HepG2 (cell line): ENCODE measurements at regions not wholly inside any gene's neighbourhood (a gene's known extent, or its start where the extent isn't known, plus 50 kb on each side); places are given as distances from the start of the nearest gene placed in this dataset.

Experiments used
- ATAC-seq: fragments of 200-7000 bp; cut with Tn5 transposase; 3 replicates; pipeline ENCODE4 v1.9.1; 2020; ENCODE audit warnings: mild to moderate bottlenecking, moderate library complexity
- BruUV-seq: library from RNA; stranded (reverse); fragments of 400-500 nt; replicated peaks from 2 replicates; lab custom pipeline; 2021; lab: Mats Ljungman, UMichigan
- CTCF ChIA-PET: fragments of 300-600 bp; formaldehyde crosslinking; extraction: SDS; loops from one replicate; lab custom pipeline; 2021; ENCODE audit warnings: low total read pairs, inconsistent platforms, low intra/inter-chr PET ratio; lab: Yijun Ruan, JAX
- POLR2A ChIA-PET: fragments of 350-600 bp; sonication (Branson Sonifier 250); formaldehyde crosslinking; loops from one replicate; lab custom pipeline; 2020; ENCODE audit warnings: antibody characterized with exemption, inconsistent platforms; lab: Yijun Ruan, JAX
- DNase-seq: peaks from one replicate; pipeline ENCODE4 v3.0.0-alpha.2; 2015; ENCODE audit warnings: low spot score
- FAIRE-seq: peaks from 3 replicates; lab custom pipeline; 2011; peaks lifted over from hg19 to GRCh38; lab: Jason Lieb, UNC
- H2AFZ ChIP-seq: one replicate; pipeline ENCODE4 v1.6.1; 2011; ENCODE audit warnings: low read length, inconsistent platforms
- H3K27ac ChIP-seq: fragments of 300-600 bp; 3 replicates; pipeline ENCODE4 v1.8.0; 2011; ENCODE audit warnings: mixed run types, mild to moderate bottlenecking, mixed read lengths, low read length, inconsistent platforms; ENCODE audit not compliant: insufficient read depth; ENCODE audit errors: extremely low read length
- H3K27me3 ChIP-seq, 2 experiments: fragments of 200-600 bp in 1 of 2; 2 replicates in 1 of 2; 3 replicates in 1 of 2; pipeline versions ENCODE4 v1.6.0 to v1.8.0; 2011; ENCODE audit warnings: low read length in 2 of 2, mild to moderate bottlenecking in 2 of 2, moderate library complexity in 2 of 2, inconsistent platforms in 1 of 2; ENCODE audit not compliant: insufficient read depth in 2 of 2, control insufficient read depth in 1 of 2
- H3K36me3 ChIP-seq, 2 experiments: fragments of 200-600 bp in 1 of 2; replicated peaks in 1 of 2; 2 replicates in 1 of 2; 3 replicates in 1 of 2; pipeline versions ENCODE4 v1.5.1 to v1.8.0; 2011; ENCODE audit warnings: low read length in 2 of 2, inconsistent platforms in 1 of 2; ENCODE audit not compliant: insufficient read depth in 2 of 2, control insufficient read depth in 1 of 2
- H3K4me1 ChIP-seq: 2 replicates; pipeline ENCODE4 v1.5.1; 2012; ENCODE audit warnings: low read length, inconsistent platforms; ENCODE audit not compliant: insufficient read depth
- H3K4me2 ChIP-seq: 2 replicates; pipeline ENCODE4 v1.6.0; 2011; ENCODE audit warnings: low read depth, low read length, inconsistent platforms
- H3K4me3 ChIP-seq, 3 experiments: fragments of 200-600 bp in 1 of 3; sonication (generic), shearing (Covaris generic) in 1 of 3; replicated peaks in 1 of 3; 2 replicates each; pipeline ENCODE4 v1.5.1; 2011 to 2016; ENCODE audit warnings: low read length in 3 of 3, inconsistent platforms in 2 of 3, low read depth in 2 of 3, mild to moderate bottlenecking in 2 of 3, control low read depth in 1 of 3, mixed read lengths in 1 of 3; ENCODE audit not compliant: insufficient read depth in 1 of 3
- H3K79me2 ChIP-seq: one replicate; pipeline ENCODE4 v1.6.1; 2011; ENCODE audit warnings: low read length, inconsistent platforms; ENCODE audit not compliant: insufficient read depth
- H3K9ac ChIP-seq: 2 replicates; pipeline ENCODE4 v1.6.0; 2011; ENCODE audit warnings: mild to moderate bottlenecking, low read depth, low read length, inconsistent platforms; ENCODE audit not compliant: insufficient read depth
- H3K9me3 ChIP-seq: 2 replicates; pipeline ENCODE4 v1.5.1; 2012; ENCODE audit warnings: mild to moderate bottlenecking, low read length
- H4K20me1 ChIP-seq: 2 replicates; pipeline ENCODE4 v1.6.0; 2011; ENCODE audit warnings: inconsistent platforms, mild to moderate bottlenecking, low read length, moderate library complexity; ENCODE audit not compliant: insufficient read depth
- ARID5B ChIP-seq: IDR thresholded peaks from 2 replicates; pipeline ENCODE4 v1.4.0; 2020; ENCODE audit warnings: mild to moderate bottlenecking, missing genetic modification reagents
- BRCA1 ChIP-seq: sonication (generic); formaldehyde crosslinking; IDR thresholded peaks from 2 replicates; pipeline ENCODE4 v1.4.0; 2020; ENCODE audit warnings: missing genetic modification reagents
- CBFB ChIP-seq: sonication (generic); formaldehyde crosslinking; IDR thresholded peaks from 2 replicates; pipeline ENCODE4 v1.4.0; 2020; ENCODE audit warnings: missing genetic modification reagents
- CCAR2 ChIP-seq: fragments of 200-400 bp; formaldehyde crosslinking; optimal IDR thresholded peaks from 2 replicates; pipeline ENCODE3; 2018; ENCODE audit warnings: low read depth, mild to moderate bottlenecking, low read length, moderate library complexity
- CHD2 ChIP-seq: IDR thresholded peaks from 2 replicates; pipeline ENCODE4 v1.6.1; 2011; ENCODE audit warnings: low read depth, low read length, improper control_type of control experiment
- FOSL1 ChIP-seq: sonication (generic); formaldehyde crosslinking; IDR thresholded peaks from 2 replicates; pipeline ENCODE4 v1.9.0; 2021; ENCODE audit warnings: missing genetic modification reagents, borderline replicate concordance
- HNRNPLL ChIP-seq: fragments of 200-400 bp; formaldehyde crosslinking; IDR thresholded peaks from 2 replicates; pipeline ENCODE4 v1.6.1; 2017; ENCODE audit warnings: mild to moderate bottlenecking, low read depth, low read length; ENCODE audit not compliant: poor library complexity, severe bottlenecking
- JUND ChIP-seq: sonication (generic); formaldehyde crosslinking; IDR thresholded peaks from 2 replicates; pipeline ENCODE4 v1.8.0; 2022; ENCODE audit warnings: mild to moderate bottlenecking, missing genetic modification reagents
- MXD4 ChIP-seq: IDR thresholded peaks from 2 replicates; pipeline ENCODE4 v1.6.1; 2016; ENCODE audit warnings: mild to moderate bottlenecking, missing biosample characterization, missing genetic modification reagents
- SMARCC2 ChIP-seq: fragments of 450-650 bp; IDR thresholded peaks from 2 replicates; pipeline ENCODE4 v1.6.1; 2017; ENCODE audit warnings: antibody characterized with exemption, mild to moderate bottlenecking
- SOX5 ChIP-seq: IDR thresholded peaks from 2 replicates; pipeline ENCODE4 v1.6.1; 2016; ENCODE audit warnings: borderline replicate concordance
- SP140L ChIP-seq: sonication (generic); formaldehyde crosslinking; IDR thresholded peaks from 2 replicates; pipeline ENCODE4 v1.4.0; 2020; ENCODE audit warnings: missing genetic modification reagents, borderline replicate concordance
- STAT5B ChIP-seq: sonication (generic); formaldehyde crosslinking; IDR thresholded peaks from 2 replicates; pipeline ENCODE4 v1.4.0; 2020; ENCODE audit warnings: missing genetic modification reagents
- ZMYM2 ChIP-seq: sonication (generic); formaldehyde crosslinking; IDR thresholded peaks from 2 replicates; pipeline ENCODE4 v1.8.0; 2022; ENCODE audit warnings: mild to moderate bottlenecking, missing genetic modification reagents
- ZNF17 ChIP-seq: sonication (generic); formaldehyde crosslinking; IDR thresholded peaks from 2 replicates; pipeline ENCODE4 v1.5.0; 2020; ENCODE audit warnings: mild to moderate bottlenecking, missing genetic modification reagents
- ZNF24 ChIP-seq: fragments of 450-650 bp; IDR thresholded peaks from 2 replicates; pipeline ENCODE4 v1.6.1; 2017; ENCODE audit warnings: antibody characterized with exemption, mild to moderate bottlenecking
- ZNF792 ChIP-seq: IDR thresholded peaks from 2 replicates; pipeline ENCODE4 v1.6.1; 2016
- ZSCAN20 ChIP-seq: sonication (generic); formaldehyde crosslinking; IDR thresholded peaks from 2 replicates; pipeline ENCODE4 v1.4.0; 2020; ENCODE audit warnings: missing genetic modification reagents, mild to moderate bottlenecking, borderline replicate concordance
- whole genome bisulfite sequencing: methylation state at CpG from one replicate; pipeline ENCODE4 v1.1.6; 2017; ENCODE audit warnings: low lambda C conversion rate; 5-methylcytosine and 5-hydroxymethylcytosine counted together
- in situ Hi-C: cut with HindIII; loops from 2 replicates; pipeline ENCODE4 v1.10.0; 2017; ENCODE audit warnings: low pct_unique_long_range_greater_than_20kb; ENCODE audit not compliant: extremely low pct_ligation_motif_present
- intact Hi-C: fragments of 100-400 bp; cut with micrococcal nuclease; formaldehyde crosslinking; loops from one replicate; pipeline ENCODE4 v1.10.0; 2022; ENCODE audit not compliant: unreplicated experiment

- intact Hi-C loops, result no loop called here
- no peak overlapping the region for H3K27ac ChIP-seq
- H3K9me3 ChIP-seq, result no peaks in the 10 kb centered on the region
- no peaks in the 10 kb centered on the region for H4K20me1 ChIP-seq
- H3K27me3 ChIP-seq, result no peaks in the 10 kb centered on the region
- H3K9ac ChIP-seq, result no peak overlapping the region
- in situ Hi-C loops, result no loop called here
- 0% methylated on average over 1 of the region's 1 CpG for WGBS
- DNase-seq (no peak), ATAC-seq (no peak), FAIRE-seq (no peak)
- H3K4me1 ChIP-seq, result no peaks in the 10 kb centered on the region
- POLR2A ChIA-PET, result no interaction called here
- H2AFZ ChIP-seq, result no peak overlapping the region
- BruUV-seq, result no TSS peak
- no peaks in the 10 kb centered on the region for H3K36me3 ChIP-seq
- no peaks in the 10 kb centered on the region for H3K79me2 ChIP-seq
- TF ChIP-seq ZSCAN20 (CRISPR knock-in tag) (no peak), ZMYM2 (CRISPR knock-in tag) (no peak), MXD4 (CRISPR knock-in tag) (no peak), CCAR2 (no peak), ZNF24 (no peak), CBFB (CRISPR knock-in tag) (no peak), BRCA1 (CRISPR knock-in tag) (no peak), STAT5B (no peak), HNRNPLL (no peak), SOX5 (CRISPR knock-in tag) (no peak), ZNF17 (no peak), CHD2 (no peak), SP140L (CRISPR knock-in tag) (no peak), JUND (CRISPR knock-in tag) (no peak), ZNF792 (CRISPR knock-in tag) (no peak), SMARCC2 (no peak), ARID5B (CRISPR knock-in tag) (no peak), FOSL1 (CRISPR knock-in tag) (no peak)
- TF ChIP-seq, all 625 proteins: peak for 0
- H3K4me2 ChIP-seq, result no peak overlapping the region
- CTCF ChIA-PET, result no interaction called here
- H3K4me3 ChIP-seq, result no peak overlapping the region
Measured at GRCh38 chr1:188817814-188818213, 1659.8 kb downstream of the BRINP3 start.
